ENCODE measurements at regions not wholly inside any gene's neighbourhood (a gene's known extent, or its start where the extent isn't known, plus 50 kb on each side); places are given as distances from the start of the nearest gene placed in this dataset.
A peak's percentile ranks its signal among the peaks of the same experiment; 100 is the strongest.

- no peaks in the 10 kb centered on the region for H3K27me3 Mint-ChIP-seq (ENCODE audit: insufficient read depth, unreplicated experiment)
- no TSS peak for BruUV-seq (replicated peaks)
- POLR2A ChIA-PET = no interaction called here
- TF ChIP-seq CTCF (IDR thresholded peaks at IDR 0.05; ENCODE audit: unreplicated experiment) = no peak
- intact Hi-C loops (cut with micrococcal nuclease) = no loop called here
- peak; percentile 34 for DNase-seq (ENCODE audit: unreplicated experiment)
- H3K4me1 Mint-ChIP-seq (ENCODE audit: insufficient read depth, unreplicated experiment) = peaks cover 18% of the 10 kb centered on the region
- no peaks in the 10 kb centered on the region for H3K36me3 Mint-ChIP-seq (ENCODE audit: insufficient read depth, unreplicated experiment)
- H3K4me3 Mint-ChIP-seq (ENCODE audit: unreplicated experiment) = no peak overlapping the region
- no peak overlapping the region for H3K27ac Mint-ChIP-seq (ENCODE audit: low read depth, unreplicated experiment)
- H3K9me3 Mint-ChIP-seq (ENCODE audit: unreplicated experiment) = no peaks in the 10 kb centered on the region
- CTCF ChIA-PET = no interaction called here
Measured at GRCh38 chr4:44121210-44121609, 327.4 kb downstream of the KCTD8 start.
